ENCODE measurements at regions not wholly inside any gene's neighbourhood (a gene's known extent, or its start where the extent isn't known, plus 50 kb on each side); places are given as distances from the start of the nearest gene placed in this dataset.
"Not testable (repeated sequence)": the region's sequence is repeated elsewhere in the genome, so short reads cannot be mapped to it uniquely, and the experiment has no call there.

- no peak for DNase-seq (ENCODE audit: low read depth)
- H3K4me3 ChIP-seq (ENCODE audit: low read depth, low read length), result no peak overlapping the region
- TF ChIP-seq CTCF (IDR thresholded peaks at IDR 0.05; ENCODE audit: insufficient read depth, low read length), result no peak
Measured at GRCh38 chr5:66277981-66278380, 133.9 kb downstream of the SREK1 start.

GRCh38 chr5:66281294-66281693 is 137.2 kb downstream of the SREK1 start:
- no peak for TF ChIP-seq CTCF (IDR thresholded peaks at IDR 0.05; ENCODE audit: insufficient read depth, low read length)
- H3K4me3 ChIP-seq (ENCODE audit: low read depth, low read length), result no peak overlapping the region
- DNase-seq (ENCODE audit: low read depth), result no peak

- no peak for DNase-seq (ENCODE audit: low read depth)
- TF ChIP-seq CTCF (IDR thresholded peaks at IDR 0.05; ENCODE audit: insufficient read depth, low read length), result no peak
- H3K4me3 ChIP-seq (ENCODE audit: low read depth, low read length), result no peak overlapping the region
Measured at GRCh38 chr5:66284588-66285342, 140.7 kb downstream of the SREK1 start.

GRCh38 chr5:66285343-66285922 is 141.3 kb downstream of the SREK1 start:
- DNase-seq (ENCODE audit: low read depth), result no peak
- H3K4me3 ChIP-seq (ENCODE audit: low read depth, low read length), result no peak overlapping the region
- TF ChIP-seq CTCF (IDR thresholded peaks at IDR 0.05; ENCODE audit: insufficient read depth, low read length), result no peak

GRCh38 chr5:66291771-66292170 is 147.7 kb downstream of the SREK1 start:
- no peak overlapping the region for H3K4me3 ChIP-seq (ENCODE audit: low read depth, low read length)
- no peak for DNase-seq (ENCODE audit: low read depth)
- TF ChIP-seq CTCF (IDR thresholded peaks at IDR 0.05; ENCODE audit: insufficient read depth, low read length), result no peak

- DNase-seq (ENCODE audit: low read depth); H3K4me3 ChIP-seq (ENCODE audit: low read depth, low read length): not testable (repeated sequence)
Measured at GRCh38 chr5:66293851-66294250, 149.8 kb downstream of the SREK1 start.

GRCh38 chr5:66299463-66299862 is 155.4 kb downstream of the SREK1 start:
- no peak for TF ChIP-seq CTCF (IDR thresholded peaks at IDR 0.05; ENCODE audit: insufficient read depth, low read length)

More at GRCh38 chr5:66299463-66299862, 155.4 kb downstream of the SREK1 start:
- no peak overlapping the region for H3K4me3 ChIP-seq (ENCODE audit: low read depth, low read length)
- DNase-seq (ENCODE audit: low read depth), result no peak

Data from fibroblast of the aortic adventitia (primary cell).